GM21423 (cell line): ENCODE measurements at regions not wholly inside any gene's neighbourhood (a gene's known extent, or its start where the extent isn't known, plus 50 kb on each side); places are given as distances from the start of the nearest gene placed in this dataset.
"Not testable (repeated sequence)": the region's sequence is repeated elsewhere in the genome, so short reads cannot be mapped to it uniquely, and the experiment has no call there.

Experiments used
- ATAC-seq: cut with Tn5 transposase; IDR thresholded peaks from one replicate; pipeline ENCODE4 v1.9.1; 2021; ENCODE audit warnings: mild to moderate bottlenecking, moderate library complexity; ENCODE audit not compliant: unreplicated experiment

DNA sequence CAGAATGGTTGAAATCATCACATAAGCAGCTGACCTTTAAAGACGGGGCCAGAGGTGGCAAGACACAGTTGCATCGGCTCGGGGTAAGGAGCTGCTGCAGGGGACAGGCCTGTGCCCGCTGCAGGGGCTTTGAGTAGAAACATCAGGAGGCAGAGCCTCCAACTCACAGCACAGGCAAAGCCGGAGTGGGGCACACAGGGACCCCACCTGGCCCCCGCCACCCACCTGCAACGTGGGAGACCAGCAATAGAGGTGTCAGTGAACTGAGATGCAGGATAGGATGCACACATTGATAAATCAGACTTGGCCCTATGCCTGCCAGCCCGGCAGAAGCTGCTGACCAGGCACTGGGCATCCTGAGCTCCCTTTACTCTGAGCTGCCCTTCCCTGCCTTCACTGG, 257.2 kb downstream of the NPHP4 start:
- no peak for ATAC-seq

- no peak for ATAC-seq
These were observed 257.8 kb downstream of the NPHP4 start for GRCh38 chr1:5734414-5734813.

GRCh38 chr1:5733596-5733995, 258.6 kb downstream of the NPHP4 start:
- ATAC-seq: no peak

GRCh38 chr1:5731110-5731423, 261.2 kb downstream of the NPHP4 start:
- ATAC-seq: no peak

DNA sequence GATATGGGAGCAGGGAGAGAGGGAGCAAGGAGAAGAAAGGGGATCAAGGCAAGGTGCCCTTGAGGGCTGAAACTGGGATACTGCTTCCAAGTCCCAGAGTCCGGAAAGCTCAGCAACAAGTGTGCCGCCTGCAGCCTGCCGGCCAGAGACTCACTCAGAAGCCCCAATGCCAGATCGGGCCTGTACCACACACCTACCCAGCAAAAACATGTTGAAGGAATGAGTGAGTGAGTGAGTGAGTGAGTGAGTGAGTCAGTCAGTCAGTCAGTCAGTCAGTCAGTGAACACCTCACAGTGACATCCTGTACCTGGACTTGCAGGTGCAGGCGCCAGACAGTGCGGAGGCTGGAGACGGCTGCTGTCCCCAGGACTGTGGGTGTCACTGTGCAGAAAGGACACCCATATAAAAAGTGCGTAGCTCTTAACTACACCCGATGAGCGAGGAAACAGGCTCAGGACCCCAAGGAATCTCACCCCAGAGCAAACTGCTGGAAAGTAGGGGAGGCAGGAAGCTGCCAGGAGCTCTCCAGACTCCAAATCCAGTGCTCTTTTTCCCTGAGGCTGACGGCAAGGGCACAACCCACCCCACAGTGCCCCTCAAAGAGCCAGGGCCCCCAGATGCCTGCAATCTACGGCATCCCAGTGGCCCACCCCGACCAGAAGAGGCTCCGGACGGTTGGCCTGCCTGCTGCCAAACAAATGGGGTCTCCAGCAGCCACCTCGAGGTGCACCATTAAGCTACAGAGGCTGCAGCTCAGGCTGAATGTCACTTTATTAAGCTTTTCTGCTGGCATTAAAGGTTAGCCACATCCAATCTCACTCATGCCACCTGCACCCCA, 261.7 kb downstream of the NPHP4 start:
- no peak for ATAC-seq

DNA sequence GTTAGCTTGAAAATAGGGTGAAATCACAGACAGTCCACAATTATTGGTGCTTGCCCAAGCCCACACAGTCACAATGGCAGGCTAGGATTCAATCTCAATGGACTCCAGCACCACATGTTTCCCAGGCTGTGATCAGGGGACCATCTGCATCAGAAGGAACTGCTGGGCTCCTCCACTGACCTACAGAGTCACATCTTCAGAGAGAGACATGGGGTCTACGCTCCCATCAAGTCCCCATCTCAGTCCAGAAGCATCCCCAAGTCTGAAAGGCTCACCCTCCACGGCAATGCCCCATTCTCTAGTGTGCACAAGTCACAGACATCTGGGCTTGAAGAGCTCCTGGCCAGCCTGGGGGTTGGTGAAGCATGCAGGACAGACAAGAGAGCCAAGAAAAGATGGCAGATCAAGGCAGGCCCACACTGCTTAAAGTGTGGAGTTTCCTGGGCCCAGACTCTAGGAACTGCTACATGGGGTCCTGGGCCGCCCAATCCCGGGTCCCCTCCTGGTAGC, 262.5 kb downstream of the NPHP4 start:
- no peak for ATAC-seq

DNA sequence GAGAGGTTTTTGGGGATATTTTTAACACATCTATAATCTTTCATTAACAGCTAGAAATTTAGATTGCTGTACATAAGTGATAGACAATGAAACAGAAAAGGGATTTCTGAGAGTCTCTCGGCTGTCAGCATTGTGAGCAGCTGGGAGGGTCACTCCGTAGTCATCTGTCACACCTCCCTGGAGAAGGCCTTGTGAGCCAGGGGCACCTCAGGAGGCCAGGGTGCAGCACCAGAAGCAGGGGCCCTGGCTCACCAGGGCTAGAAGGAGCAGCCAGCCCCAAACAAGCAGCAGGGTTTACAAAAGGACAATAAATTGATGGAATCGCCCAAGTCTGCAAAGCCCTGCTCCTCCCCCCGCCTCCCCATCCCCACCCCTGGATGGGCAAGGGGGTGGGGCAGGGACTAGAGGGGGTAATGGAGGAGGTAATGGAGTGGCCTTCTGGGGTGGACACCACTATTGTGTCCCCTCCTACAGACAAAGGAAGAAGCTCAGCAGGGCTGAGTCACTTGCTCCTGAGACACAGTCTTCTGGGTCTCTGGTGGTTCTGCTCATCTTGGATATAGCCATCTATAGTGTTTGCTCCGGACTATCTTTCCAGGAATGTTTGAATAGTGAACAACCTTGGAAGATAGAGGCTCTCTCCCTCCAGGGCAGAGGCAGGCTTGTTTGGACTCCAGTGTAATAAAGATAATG, 263.4 kb downstream of the NPHP4 start:
- ATAC-seq: no peak

- ATAC-seq: no peak
These were observed 264.2 kb downstream of the NPHP4 start for GRCh38 chr1:5727871-5728643.

- ATAC-seq: no peak
These were observed 265.0 kb downstream of the NPHP4 start for GRCh38 chr1:5727191-5727590.

DNA sequence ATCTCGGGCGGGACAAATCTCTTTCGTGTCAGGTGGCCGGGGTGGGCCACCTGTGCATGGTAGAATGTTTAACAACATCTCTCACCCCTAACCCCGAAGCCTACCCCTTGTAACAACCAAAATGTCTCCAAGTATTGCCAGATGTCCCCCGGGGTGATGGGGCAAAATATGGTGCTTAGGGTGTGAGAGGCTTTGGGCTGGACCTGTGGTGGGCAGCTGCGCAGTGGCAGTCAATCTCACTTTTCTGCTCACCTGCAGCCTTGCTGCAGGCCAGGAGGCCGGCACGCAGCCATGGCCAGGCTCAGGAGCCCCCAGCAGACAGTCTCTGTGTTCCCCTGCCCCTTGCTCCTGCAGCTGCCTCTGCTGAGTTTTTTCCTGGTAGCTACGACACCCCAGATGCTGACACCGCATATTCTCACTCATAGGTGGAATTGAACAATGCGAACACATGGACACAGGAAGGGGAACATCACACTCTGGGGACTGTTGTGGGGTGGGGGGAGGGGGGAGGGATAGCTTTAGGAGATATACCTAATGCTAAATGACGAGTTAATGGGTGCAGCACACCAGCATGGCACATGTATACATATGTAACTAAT, 265.5 kb downstream of the NPHP4 start:
- not testable (repeated sequence) for ATAC-seq

DNA sequence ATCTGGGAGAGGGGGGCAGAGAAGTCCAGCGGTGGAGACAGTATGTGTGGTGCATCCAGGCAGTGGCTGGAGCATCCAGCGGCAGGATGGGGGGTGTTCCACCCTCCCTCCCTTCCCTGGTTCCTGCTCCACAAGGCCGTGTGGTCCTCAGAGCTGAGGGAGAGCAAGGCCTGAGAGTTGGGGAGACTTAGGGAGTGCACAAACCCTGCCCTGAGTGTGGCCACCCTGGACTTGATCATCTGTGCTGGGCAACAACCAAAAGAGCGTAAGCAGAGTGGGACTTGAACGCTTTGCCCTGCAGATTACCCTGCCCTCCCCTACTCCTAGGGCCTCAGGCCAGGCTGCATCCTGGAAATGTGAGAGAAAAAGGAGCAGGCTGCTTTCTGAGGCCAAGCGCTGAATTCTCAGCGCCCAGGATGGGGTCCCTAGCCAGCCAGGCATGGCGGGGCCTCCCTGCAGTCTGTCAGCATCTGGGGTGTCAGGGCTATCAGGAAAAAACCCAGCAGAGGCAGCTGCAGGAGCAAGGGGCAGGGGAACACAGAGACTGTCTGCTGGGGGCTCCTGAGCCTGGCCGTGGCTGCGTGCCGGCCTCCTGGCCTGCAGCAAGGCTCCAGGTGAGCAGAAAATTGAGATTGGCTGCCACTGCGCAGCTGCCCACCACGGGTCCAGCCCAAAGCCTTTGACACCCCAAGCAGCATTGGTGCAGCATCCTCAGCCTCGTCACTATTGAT, 266.2 kb downstream of the NPHP4 start:
- no peak for ATAC-seq

DNA sequence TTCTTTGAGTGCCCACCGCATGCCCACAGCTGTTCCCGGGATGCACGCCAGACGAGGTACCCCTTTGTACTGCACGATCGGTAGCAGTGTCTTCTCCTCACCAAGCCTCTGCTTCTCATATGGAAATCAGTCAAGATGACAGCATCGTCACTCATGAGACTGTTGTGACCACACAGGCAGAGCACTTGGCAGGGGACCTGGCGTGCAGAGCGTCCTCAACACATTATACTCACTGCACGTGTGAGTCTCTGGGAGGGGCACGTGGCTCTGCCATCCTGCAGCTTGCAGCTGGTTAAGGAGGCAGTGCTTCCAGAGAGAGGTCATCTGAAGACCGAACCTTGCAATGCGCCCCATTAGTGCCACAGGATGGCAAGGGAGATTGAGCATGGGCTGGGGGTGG, 266.8 kb downstream of the NPHP4 start:
- no peak for ATAC-seq

DNA sequence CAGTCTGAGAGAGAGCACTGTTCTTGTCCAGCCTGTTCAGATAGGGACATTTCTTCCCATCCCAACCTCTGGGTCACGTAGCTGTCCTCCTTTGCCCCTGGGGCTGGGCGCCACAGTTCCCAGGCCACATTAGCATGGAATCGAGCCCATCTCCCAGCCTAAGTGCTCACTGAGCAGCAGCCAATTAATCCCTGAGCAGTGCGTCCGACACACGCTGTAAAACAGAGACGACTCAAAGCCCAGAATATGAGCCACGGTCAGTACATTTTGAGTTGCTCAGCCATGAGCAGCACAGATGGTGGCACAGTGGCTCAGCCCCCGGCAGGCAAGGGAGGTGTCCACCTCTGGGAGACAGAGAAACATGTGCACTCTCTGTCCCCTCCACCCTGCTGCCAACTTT, 267.4 kb downstream of the NPHP4 start:
- ATAC-seq: no peak

DNA sequence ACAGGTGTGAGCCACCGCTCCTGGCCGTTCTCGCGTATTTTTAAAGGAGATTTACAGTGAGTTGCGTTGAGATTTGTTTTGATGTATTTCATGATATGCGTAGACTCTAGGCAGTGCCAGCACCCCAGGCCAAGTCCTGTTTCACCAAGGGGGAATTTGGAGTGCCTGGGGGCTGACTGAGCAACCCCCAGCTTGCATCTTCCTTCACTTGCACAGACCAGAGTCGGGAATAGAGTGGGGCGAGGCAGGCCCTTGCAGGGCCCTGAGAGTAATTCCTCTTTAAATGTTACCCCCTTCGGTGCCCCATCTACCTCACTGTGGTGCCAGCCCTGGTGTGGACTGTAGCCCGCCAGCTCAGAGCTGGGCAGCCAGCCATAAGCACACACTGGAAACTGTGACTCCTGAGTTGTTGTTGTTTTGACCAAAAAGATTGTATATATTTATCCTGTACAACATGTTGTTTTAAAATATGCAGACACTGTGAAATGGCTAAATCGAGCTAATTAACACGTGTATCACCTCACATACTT, 269.5 kb downstream of the NPHP4 start:
- ATAC-seq: no peak

- no peak for ATAC-seq
These were observed 270.5 kb downstream of the NPHP4 start for GRCh38 chr1:5721634-5722215.

DNA sequence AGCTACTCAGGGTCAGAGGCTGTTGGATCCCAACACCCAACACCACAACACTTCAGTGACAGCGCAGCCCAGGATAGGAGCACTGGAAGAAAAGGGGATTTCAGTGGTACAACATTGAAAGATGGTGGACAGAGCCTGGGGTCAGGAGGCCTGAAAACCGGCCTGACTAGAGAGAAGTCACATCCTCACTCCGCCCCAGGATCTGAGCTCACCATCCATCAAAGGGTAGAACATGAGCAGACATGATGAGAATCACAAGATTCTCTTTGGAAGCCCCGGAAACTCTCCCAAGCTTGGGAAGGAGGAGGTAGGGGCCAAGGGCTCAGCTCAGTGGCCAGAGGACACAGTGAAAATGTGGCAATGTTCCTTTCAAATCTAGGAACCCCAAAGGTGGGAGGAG, 271.3 kb downstream of the NPHP4 start:
- no peak for ATAC-seq

GRCh38 chr1:5720484-5720883, 271.7 kb downstream of the NPHP4 start:
- no peak for ATAC-seq

GRCh38 chr1:5720045-5720444, 272.2 kb downstream of the NPHP4 start:
- no peak for ATAC-seq

DNA sequence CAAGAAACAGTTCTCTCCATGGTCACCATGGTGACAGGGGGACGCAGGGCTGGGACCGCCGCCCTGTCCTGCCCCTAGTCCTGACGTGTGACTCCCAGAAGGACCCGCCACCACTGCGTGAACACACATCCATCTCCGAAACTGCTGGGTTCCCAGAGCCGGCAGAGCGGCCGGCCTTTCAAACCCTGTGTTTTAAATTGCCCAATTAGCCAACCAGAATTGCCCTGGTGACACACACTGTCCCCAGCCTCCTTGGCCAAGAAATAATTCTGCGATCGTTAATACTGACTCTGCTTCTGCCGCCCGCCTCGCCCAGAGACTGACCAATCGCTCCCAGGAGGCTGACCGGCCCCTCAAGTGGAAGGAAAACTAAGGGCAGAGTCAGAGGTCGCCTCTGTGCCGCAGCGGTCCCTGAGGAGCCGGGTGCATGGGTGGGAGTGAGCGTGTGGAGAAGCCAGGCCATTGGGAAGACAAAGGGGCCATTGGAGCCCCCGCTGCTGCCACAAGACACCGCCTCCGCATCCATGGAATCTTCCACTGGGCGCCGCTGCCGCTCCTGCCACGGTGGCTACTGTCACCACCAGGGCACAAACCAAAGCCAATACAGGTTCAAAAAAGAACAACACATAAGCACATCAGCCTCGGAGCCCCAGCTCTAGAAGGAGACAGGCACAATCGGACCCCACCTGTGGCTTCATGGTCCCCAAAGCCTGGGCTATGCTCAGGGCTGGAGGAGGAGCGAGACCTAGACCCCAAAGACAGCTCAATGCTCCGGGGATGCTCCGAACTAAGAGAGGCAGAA, 273.2 kb downstream of the NPHP4 start:
- no peak for ATAC-seq
